ENCODE measurements at regions not wholly inside any gene's neighbourhood (a gene's known extent, or its start where the extent isn't known, plus 50 kb on each side); places are given as distances from the start of the nearest gene placed in this dataset.

- Histone ChIP-seq H3K27ac (no peak overlapping the region), H3K36me3 (ENCODE audit: low read depth, missing control alignments) (no peaks in the 10 kb centered on the region), H3K4me1 (no peaks in the 10 kb centered on the region), H3K4me3 (no peak overlapping the region), H3K9me3 (no peaks in the 10 kb centered on the region), H3K27me3 (no peaks in the 10 kb centered on the region)
- 75 to 84% methylated on average over 3 to 6 of the region's 6 CpGs for WGBS, 2 donors
- intact Hi-C loops (cut with DNase I; ENCODE audit: low total_unique reads), result no loop called here
- TF ChIP-seq POLR2A (IDR thresholded peaks at IDR 0.05) (no peak), CTCF (IDR thresholded peaks at IDR 0.05) (no peak)
- no peak for DNase-seq
These were observed 192.7 kb downstream of the GALR1 start for GRCh38 chr18:77442393-77442792.

- intact Hi-C loops (cut with DNase I; ENCODE audit: low total_unique reads), result no loop called here
- TF ChIP-seq CTCF (IDR thresholded peaks at IDR 0.05), result no peak
- no peak for TF ChIP-seq POLR2A (IDR thresholded peaks at IDR 0.05)
- H3K27me3 ChIP-seq, result no peaks in the 10 kb centered on the region
- no peak overlapping the region for H3K27ac ChIP-seq
- 95% methylated on average over 8 to 10 of the region's 10 CpGs for WGBS, 2 donors
- H3K9me3 ChIP-seq, result no peaks in the 10 kb centered on the region
- no peaks in the 10 kb centered on the region for H3K4me1 ChIP-seq
- H3K4me3 ChIP-seq, result no peak overlapping the region
- no peaks in the 10 kb centered on the region for H3K36me3 ChIP-seq (ENCODE audit: low read depth, missing control alignments)
- no peak for DNase-seq
These were observed 194.7 kb downstream of the GALR1 start for GRCh38 chr18:77444385-77444784.

- Histone ChIP-seq H3K27ac (no peak overlapping the region), H3K9me3 (no peaks in the 10 kb centered on the region), H3K4me3 (no peak overlapping the region), H3K36me3 (ENCODE audit: low read depth, missing control alignments) (no peaks in the 10 kb centered on the region), H3K4me1 (no peaks in the 10 kb centered on the region), H3K27me3 (no peaks in the 10 kb centered on the region)
- WGBS, 2 donors, result 66 to 77% methylated on average over 6 of the region's 6 CpGs
- intact Hi-C loops (cut with DNase I; ENCODE audit: low total_unique reads), result no loop called here
- TF ChIP-seq POLR2A (IDR thresholded peaks at IDR 0.05) (no peak), CTCF (IDR thresholded peaks at IDR 0.05) (no peak)
- no peak for DNase-seq
These were observed 198.4 kb downstream of the GALR1 start for GRCh38 chr18:77448046-77448445.

- no peak overlapping the region for H3K4me3 ChIP-seq
- no peaks in the 10 kb centered on the region for H3K36me3 ChIP-seq (ENCODE audit: low read depth, missing control alignments)
- 83 to 94% methylated on average over 2 of the region's 2 CpGs for WGBS, 2 donors
These were observed 205.4 kb downstream of the GALR1 start for GRCh38 chr18:77455004-77455403.

More at GRCh38 chr18:77455004-77455403, 205.4 kb downstream of the GALR1 start:
- no peaks in the 10 kb centered on the region for H3K27me3 ChIP-seq
- no peaks in the 10 kb centered on the region for H3K4me1 ChIP-seq
- no peak overlapping the region for H3K27ac ChIP-seq
- no peaks in the 10 kb centered on the region for H3K9me3 ChIP-seq
- TF ChIP-seq CTCF (IDR thresholded peaks at IDR 0.05), result no peak
- no peak for TF ChIP-seq POLR2A (IDR thresholded peaks at IDR 0.05)
- no peak for DNase-seq
- intact Hi-C loops (cut with DNase I; ENCODE audit: low total_unique reads), result no loop called here
